ENCODE measurements at regions not wholly inside any gene's neighbourhood (a gene's known extent, or its start where the extent isn't known, plus 50 kb on each side); places are given as distances from the start of the nearest gene placed in this dataset.

DNA sequence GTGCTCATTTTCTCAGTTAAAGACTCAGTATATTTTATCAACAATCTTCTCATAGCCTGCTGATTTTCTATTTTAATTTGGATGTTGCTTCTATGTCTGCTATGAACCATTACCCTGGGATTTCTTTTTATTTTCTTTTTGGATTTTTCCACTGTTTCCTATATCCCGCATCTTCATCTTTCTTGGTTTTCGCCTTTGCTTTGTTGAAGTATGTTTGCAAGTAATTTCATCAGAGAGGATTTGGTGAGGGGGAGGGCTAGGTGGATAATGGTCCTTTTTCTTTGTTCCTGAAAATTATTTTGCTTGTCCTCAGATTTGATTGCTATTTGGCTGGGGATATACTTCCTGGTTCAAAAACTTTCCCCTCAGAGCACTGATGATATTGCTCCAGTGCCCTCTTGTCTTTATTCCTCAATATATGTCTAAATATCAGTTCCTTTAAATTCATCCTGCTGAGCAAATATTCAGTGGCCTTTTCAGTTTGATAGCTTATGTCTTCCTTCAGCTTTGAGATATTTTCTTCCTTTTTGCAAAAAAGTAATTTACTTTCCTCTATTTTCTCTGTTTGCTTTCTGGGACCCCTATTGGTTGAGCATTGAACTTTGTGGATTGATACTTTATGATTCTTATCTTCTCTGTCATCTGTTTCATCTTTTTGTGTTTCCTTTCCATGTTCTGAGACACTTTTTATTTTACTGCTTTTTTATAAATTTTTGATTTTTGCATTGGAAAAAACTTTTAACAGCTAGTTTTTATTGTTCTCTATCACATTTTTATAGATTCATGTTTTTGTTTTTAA, 227.6 kb upstream of the ELL2 start:
- TF ChIP-seq, protein P1, sequence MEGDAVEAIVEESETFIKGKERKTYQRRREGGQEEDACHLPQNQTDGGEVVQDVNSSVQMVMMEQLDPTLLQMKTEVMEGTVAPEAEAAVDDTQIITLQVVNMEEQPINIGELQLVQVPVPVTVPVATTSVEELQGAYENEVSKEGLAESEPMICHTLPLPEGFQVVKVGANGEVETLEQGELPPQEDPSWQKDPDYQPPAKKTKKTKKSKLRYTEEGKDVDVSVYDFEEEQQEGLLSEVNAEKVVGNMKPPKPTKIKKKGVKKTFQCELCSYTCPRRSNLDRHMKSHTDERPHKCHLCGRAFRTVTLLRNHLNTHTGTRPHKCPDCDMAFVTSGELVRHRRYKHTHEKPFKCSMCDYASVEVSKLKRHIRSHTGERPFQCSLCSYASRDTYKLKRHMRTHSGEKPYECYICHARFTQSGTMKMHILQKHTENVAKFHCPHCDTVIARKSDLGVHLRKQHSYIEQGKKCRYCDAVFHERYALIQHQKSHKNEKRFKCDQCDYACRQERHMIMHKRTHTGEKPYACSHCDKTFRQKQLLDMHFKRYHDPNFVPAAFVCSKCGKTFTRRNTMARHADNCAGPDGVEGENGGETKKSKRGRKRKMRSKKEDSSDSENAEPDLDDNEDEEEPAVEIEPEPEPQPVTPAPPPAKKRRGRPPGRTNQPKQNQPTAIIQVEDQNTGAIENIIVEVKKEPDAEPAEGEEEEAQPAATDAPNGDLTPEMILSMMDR (IDR thresholded peaks at IDR 0.05) = no peak
- TF ChIP-seq POLR2A (IDR thresholded peaks at IDR 0.05) = no peak

Measured in lower leg skin (tissue), 3 donors.